ENCODE measurements at regions not wholly inside any gene's neighbourhood (a gene's known extent, or its start where the extent isn't known, plus 50 kb on each side); places are given as distances from the start of the nearest gene placed in this dataset.

- TF ChIP-seq POLR2A (IDR thresholded peaks at IDR 0.05) (no peak), CTCF (IDR thresholded peaks at IDR 0.05) (peak in 6 of 12 donors; percentile 8 to 31 (median 20))
Measured at GRCh38 chr2:207311316-207312005, 145.7 kb upstream of the KLF7 start.

Measured in heart left ventricle (tissue), 13 donors.